ENCODE measurements at regions not wholly inside any gene's neighbourhood (a gene's known extent, or its start where the extent isn't known, plus 50 kb on each side); places are given as distances from the start of the nearest gene placed in this dataset.

DNA sequence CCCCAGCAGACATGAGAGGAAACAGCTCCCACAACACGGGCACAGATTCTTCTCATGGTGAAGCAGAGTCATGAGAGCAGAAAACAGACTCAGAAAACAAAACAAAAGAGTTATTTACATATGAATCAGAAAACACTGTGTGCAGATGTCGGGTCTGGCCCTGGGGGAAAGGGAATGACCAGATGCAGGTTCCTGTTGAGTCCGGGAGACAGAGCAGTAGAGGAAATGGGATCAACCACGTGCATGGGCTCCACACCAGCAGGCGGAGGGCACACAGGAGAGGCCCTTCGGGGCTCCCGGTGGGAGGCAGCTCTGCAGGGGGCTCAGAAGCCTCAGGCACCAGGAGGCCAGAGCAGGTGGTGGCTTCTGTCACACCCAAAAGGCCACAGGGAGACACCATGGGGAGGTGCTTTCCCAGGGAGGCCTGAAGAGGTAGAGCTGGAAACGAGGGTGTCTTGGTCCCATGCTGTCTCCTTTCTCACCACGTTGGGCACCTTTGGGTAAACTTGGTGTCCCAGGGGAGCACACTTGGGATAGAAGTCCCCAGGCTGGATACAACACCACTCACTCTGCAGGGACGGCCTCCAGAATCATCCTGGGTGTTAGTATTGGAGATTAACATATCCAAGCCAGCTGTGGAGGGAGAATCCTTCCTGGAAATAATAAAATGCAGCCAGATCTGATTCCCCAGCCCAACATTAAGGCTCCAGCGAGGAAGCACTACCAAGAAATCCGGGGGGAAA is 764.7 kb downstream of the BRD1 start:
- no peaks in the 10 kb centered on the region for H3F3A ChIP-seq (replicated peaks; ENCODE audit: low read depth)
- no peaks in the 10 kb centered on the region for H3K4me1 ChIP-seq (ENCODE audit: insufficient read depth)
- ATAC-seq: peak; percentile 71
- no peaks in the 10 kb centered on the region for H4K20me1 ChIP-seq (replicated peaks; ENCODE audit: insufficient read depth)
- TF ChIP-seq EZH2 (IDR thresholded peaks at IDR 0.05; ENCODE audit: low read depth, unreplicated experiment): no peak
- TF ChIP-seq, protein P1, sequence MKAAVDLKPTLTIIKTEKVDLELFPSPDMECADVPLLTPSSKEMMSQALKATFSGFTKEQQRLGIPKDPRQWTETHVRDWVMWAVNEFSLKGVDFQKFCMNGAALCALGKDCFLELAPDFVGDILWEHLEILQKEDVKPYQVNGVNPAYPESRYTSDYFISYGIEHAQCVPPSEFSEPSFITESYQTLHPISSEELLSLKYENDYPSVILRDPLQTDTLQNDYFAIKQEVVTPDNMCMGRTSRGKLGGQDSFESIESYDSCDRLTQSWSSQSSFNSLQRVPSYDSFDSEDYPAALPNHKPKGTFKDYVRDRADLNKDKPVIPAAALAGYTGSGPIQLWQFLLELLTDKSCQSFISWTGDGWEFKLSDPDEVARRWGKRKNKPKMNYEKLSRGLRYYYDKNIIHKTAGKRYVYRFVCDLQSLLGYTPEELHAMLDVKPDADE (IDR thresholded peaks at IDR 0.05): no peak
- no peak for TF ChIP-seq CREB1 (CRISPR knock-in tag; IDR thresholded peaks at IDR 0.05; ENCODE audit: low read depth)
- TF ChIP-seq EZH2phosphoT487 (IDR thresholded peaks at IDR 0.05; ENCODE audit: unreplicated experiment): no peak
- no peak for TF ChIP-seq JUNB (IDR thresholded peaks at IDR 0.05; ENCODE audit: unreplicated experiment)
- TF ChIP-seq, protein P2, sequence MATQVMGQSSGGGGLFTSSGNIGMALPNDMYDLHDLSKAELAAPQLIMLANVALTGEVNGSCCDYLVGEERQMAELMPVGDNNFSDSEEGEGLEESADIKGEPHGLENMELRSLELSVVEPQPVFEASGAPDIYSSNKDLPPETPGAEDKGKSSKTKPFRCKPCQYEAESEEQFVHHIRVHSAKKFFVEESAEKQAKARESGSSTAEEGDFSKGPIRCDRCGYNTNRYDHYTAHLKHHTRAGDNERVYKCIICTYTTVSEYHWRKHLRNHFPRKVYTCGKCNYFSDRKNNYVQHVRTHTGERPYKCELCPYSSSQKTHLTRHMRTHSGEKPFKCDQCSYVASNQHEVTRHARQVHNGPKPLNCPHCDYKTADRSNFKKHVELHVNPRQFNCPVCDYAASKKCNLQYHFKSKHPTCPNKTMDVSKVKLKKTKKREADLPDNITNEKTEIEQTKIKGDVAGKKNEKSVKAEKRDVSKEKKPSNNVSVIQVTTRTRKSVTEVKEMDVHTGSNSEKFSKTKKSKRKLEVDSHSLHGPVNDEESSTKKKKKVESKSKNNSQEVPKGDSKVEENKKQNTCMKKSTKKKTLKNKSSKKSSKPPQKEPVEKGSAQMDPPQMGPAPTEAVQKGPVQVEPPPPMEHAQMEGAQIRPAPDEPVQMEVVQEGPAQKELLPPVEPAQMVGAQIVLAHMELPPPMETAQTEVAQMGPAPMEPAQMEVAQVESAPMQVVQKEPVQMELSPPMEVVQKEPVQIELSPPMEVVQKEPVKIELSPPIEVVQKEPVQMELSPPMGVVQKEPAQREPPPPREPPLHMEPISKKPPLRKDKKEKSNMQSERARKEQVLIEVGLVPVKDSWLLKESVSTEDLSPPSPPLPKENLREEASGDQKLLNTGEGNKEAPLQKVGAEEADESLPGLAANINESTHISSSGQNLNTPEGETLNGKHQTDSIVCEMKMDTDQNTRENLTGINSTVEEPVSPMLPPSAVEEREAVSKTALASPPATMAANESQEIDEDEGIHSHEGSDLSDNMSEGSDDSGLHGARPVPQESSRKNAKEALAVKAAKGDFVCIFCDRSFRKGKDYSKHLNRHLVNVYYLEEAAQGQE (IDR thresholded peaks at IDR 0.05; ENCODE audit: unreplicated experiment): no peak
- no peak for TF ChIP-seq STAT1 (IDR thresholded peaks at IDR 0.05; ENCODE audit: unreplicated experiment)
- no peak for TF ChIP-seq POLR2AphosphoS5 (IDR thresholded peaks at IDR 0.05; ENCODE audit: low read depth)
- TF ChIP-seq, protein P3, sequence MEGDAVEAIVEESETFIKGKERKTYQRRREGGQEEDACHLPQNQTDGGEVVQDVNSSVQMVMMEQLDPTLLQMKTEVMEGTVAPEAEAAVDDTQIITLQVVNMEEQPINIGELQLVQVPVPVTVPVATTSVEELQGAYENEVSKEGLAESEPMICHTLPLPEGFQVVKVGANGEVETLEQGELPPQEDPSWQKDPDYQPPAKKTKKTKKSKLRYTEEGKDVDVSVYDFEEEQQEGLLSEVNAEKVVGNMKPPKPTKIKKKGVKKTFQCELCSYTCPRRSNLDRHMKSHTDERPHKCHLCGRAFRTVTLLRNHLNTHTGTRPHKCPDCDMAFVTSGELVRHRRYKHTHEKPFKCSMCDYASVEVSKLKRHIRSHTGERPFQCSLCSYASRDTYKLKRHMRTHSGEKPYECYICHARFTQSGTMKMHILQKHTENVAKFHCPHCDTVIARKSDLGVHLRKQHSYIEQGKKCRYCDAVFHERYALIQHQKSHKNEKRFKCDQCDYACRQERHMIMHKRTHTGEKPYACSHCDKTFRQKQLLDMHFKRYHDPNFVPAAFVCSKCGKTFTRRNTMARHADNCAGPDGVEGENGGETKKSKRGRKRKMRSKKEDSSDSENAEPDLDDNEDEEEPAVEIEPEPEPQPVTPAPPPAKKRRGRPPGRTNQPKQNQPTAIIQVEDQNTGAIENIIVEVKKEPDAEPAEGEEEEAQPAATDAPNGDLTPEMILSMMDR (conservative IDR thresholded peaks at IDR 0.05; ENCODE audit: low read depth in 2 of 2): no peak
- TF ChIP-seq, protein P4, sequence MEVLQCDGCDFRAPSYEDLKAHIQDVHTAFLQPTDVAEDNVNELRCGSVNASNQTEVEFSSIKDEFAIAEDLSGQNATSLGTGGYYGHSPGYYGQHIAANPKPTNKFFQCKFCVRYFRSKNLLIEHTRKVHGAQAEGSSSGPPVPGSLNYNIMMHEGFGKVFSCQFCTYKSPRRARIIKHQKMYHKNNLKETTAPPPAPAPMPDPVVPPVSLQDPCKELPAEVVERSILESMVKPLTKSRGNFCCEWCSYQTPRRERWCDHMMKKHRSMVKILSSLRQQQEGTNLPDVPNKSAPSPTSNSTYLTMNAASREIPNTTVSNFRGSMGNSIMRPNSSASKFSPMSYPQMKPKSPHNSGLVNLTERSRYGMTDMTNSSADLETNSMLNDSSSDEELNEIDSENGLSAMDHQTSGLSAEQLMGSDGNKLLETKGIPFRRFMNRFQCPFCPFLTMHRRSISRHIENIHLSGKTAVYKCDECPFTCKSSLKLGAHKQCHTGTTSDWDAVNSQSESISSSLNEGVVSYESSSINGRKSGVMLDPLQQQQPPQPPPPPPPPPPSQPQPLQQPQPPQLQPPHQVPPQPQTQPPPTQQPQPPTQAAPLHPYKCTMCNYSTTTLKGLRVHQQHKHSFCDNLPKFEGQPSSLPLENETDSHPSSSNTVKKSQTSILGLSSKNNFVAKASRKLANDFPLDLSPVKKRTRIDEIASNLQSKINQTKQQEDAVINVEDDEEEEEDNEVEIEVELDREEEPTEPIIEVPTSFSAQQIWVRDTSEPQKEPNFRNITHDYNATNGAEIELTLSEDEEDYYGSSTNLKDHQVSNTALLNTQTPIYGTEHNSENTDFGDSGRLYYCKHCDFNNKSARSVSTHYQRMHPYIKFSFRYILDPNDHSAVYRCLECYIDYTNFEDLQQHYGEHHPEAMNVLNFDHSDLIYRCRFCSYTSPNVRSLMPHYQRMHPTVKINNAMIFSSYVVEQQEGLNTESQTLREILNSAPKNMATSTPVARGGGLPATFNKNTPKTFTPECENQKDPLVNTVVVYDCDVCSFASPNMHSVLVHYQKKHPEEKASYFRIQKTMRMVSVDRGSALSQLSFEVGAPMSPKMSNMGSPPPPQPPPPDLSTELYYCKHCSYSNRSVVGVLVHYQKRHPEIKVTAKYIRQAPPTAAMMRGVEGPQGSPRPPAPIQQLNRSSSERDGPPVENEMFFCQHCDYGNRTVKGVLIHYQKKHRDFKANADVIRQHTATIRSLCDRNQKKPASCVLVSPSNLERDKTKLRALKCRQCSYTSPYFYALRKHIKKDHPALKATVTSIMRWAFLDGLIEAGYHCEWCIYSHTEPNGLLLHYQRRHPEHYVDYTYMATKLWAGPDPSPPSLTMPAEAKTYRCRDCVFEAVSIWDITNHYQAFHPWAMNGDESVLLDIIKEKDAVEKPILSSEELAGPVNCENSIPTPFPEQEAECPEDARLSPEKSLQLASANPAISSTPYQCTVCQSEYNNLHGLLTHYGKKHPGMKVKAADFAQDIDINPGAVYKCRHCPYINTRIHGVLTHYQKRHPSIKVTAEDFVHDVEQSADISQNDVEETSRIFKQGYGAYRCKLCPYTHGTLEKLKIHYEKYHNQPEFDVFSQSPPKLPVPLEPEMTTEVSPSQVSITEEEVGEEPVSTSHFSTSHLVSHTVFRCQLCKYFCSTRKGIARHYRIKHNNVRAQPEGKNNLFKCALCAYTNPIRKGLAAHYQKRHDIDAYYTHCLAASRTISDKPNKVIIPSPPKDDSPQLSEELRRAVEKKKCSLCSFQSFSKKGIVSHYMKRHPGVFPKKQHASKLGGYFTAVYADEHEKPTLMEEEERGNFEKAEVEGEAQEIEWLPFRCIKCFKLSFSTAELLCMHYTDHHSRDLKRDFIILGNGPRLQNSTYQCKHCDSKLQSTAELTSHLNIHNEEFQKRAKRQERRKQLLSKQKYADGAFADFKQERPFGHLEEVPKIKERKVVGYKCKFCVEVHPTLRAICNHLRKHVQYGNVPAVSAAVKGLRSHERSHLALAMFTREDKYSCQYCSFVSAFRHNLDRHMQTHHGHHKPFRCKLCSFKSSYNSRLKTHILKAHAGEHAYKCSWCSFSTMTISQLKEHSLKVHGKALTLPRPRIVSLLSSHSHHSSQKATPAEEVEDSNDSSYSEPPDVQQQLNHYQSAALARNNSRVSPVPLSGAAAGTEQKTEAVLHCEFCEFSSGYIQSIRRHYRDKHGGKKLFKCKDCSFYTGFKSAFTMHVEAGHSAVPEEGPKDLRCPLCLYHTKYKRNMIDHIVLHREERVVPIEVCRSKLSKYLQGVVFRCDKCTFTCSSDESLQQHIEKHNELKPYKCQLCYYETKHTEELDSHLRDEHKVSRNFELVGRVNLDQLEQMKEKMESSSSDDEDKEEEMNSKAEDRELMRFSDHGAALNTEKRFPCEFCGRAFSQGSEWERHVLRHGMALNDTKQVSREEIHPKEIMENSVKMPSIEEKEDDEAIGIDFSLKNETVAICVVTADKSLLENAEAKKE (CRISPR knock-in tag; IDR thresholded peaks at IDR 0.05): no peak
- TF ChIP-seq ZNF114 (CRISPR knock-in tag; IDR thresholded peaks at IDR 0.05): no peak
- TF ChIP-seq NANOG (IDR thresholded peaks at IDR 0.05; ENCODE audit: borderline replicate concordance): no peak
- TF ChIP-seq ZNF331 (CRISPR knock-in tag; IDR thresholded peaks at IDR 0.05; ENCODE audit: low read depth): no peak
- H3K79me2 ChIP-seq (replicated peaks; ENCODE audit: insufficient read depth): no peaks in the 10 kb centered on the region
- H3K27ac ChIP-seq (ENCODE audit: low read depth): no peak overlapping the region
- H3K27me3 Mint-ChIP-seq (ENCODE audit: insufficient read depth, low read depth, poor library complexity): peaks cover 5% of the 10 kb centered on the region
- H3K9me3 Mint-ChIP-seq: no peaks in the 10 kb centered on the region
- H3K4me3 Mint-ChIP-seq: 0 out of 3 replicates have a peak overlapping the region, but pooled peaks have one; percentile 1
- H3K9me2 ChIP-seq (ENCODE audit: insufficient read depth): no peaks in the 10 kb centered on the region
- H3K4me3 ChIP-seq: no peak overlapping the region
- H3K27me3 ChIP-seq (ENCODE audit: insufficient read depth): no peaks in the 10 kb centered on the region
- H3K4me2 ChIP-seq: no peak overlapping the region
- peaks cover 3% of the 10 kb centered on the region; the same call in 1 of the 2 replicates for H3K36me3 ChIP-seq (ENCODE audit: insufficient read depth)
- no peaks in the 10 kb centered on the region for H3K36me3 Mint-ChIP-seq (ENCODE audit: low read depth)
- no peak overlapping the region for H3K27ac Mint-ChIP-seq
- H2AFZ ChIP-seq: no peak overlapping the region
- H3K4me1 Mint-ChIP-seq: peaks cover 30% of the 10 kb centered on the region
- DNase-seq (ENCODE audit: low spot score): no peak

All from GM23338 (cell line).